Stimulated activated CD4-positive, alpha-beta T cell treated with anti-CD3 and anti-CD28 coated beads, Interleukin-2, amount 100 ng/mL, for 48 hours (primary cell): ENCODE measurements at regions not wholly inside any gene's neighbourhood (a gene's known extent, or its start where the extent isn't known, plus 50 kb on each side); places are given as distances from the start of the nearest gene placed in this dataset.
"Not testable (repeated sequence)": the region's sequence is repeated elsewhere in the genome, so short reads cannot be mapped to it uniquely, and the experiment has no call there.

ENCODE experiments used
- DNase-seq, 2 donors: peaks; one replicate each; pipeline ENCODE4 v3.0.0-alpha.2; 2020

DNA sequence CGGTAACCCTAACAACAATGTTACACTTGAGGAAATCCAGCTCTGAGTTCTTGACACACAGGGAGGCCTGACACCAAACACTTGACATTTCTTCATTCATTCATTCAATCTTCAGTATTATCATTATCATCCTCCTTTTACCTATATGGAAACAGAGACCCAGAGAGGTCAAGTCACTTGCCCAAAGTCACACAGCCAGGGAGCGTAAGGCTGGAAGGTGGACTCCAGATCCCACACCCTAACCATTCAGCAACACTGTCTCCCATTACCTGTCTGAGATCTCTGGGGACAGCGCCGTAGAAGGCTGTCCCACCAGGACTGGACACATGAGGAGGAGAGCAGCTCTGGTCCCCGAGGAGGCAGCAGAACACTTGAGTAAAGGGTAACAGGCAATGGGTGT, 101.4 kb downstream of the SYF2 start:
- no peak for DNase-seq

GRCh38 chr1:25129380-25129779, 102.9 kb downstream of the SYF2 start:
- no peak for DNase-seq

DNA sequence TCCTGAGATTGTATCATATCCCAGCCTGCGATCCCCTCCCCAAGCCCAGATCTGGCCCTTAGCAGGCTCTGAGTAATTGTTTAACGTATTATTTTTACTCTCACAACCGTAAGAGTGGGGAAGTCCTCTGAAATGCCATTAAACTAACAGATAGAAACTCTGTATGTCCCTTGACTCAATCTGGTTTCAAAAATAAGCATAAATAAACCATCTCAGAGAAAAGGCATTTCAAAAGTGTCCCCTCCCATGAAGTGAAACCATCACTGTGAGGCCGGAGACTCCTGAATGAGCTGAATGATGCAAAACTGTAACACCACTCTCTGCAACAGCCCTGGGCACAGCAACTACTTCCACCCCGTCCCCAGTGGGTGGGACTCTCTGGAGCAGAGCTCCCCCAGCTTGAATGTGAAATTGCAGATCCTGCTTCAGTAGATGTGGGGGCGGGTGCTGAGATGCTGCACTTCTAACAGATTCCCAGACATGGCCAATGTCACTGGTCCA, 104.1 kb downstream of the SYF2 start:
- no peak for DNase-seq

DNA sequence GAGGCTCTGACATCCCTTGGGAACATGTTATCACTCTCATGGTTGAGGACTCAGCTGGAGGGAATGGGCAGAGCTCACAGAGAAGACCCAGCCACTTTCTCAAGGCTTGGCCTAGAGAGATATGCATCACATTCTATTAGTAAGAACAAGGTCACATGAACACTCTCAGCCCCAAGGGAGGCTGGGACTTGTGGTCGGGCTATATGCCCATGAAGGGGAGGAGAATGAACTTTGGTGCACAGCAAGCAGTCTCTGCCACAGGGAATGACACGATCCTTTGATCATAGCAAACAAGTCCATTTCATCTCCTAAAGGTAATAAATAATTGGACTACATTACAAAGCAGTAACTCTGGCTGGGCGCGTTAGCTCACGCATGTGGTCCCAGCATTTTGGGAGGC, 105.7 kb downstream of the SYF2 start:
- DNase-seq = no peak

GRCh38 chr1:25123551-25123950, 108.8 kb downstream of the SYF2 start:
- DNase-seq = no peak

- no peak for DNase-seq
These were observed 109.6 kb downstream of the SYF2 start for GRCh38 chr1:25122747-25123146.

GRCh38 chr1:25120281-25120680, 112.0 kb downstream of the SYF2 start:
- no peak for DNase-seq

DNA sequence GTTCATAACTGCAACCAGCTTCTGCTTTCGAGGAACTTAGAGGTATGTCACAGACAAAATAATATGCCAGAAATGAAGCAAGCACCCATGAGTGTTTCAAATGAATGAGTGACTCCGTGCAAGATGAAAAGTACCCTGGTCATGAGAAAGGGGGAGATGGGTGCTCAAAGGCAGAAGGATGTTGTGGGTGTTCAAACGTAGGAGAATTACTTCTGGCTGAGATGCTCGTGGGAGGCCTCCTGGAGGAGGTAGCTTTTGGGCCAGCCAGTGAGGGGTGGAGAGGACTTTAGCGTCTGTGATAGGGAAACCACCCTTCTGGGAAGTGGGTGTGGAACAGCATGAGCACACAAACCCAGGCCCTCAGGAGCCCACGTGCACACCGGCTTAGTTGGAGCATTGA, 113.8 kb downstream of the SYF2 start:
- peak in 1 of 2 donors; percentile 34 for DNase-seq

- peak in 1 of 2 donors; percentile 24 for DNase-seq
These were observed 115.0 kb downstream of the SYF2 start for GRCh38 chr1:25117233-25117823.

DNA sequence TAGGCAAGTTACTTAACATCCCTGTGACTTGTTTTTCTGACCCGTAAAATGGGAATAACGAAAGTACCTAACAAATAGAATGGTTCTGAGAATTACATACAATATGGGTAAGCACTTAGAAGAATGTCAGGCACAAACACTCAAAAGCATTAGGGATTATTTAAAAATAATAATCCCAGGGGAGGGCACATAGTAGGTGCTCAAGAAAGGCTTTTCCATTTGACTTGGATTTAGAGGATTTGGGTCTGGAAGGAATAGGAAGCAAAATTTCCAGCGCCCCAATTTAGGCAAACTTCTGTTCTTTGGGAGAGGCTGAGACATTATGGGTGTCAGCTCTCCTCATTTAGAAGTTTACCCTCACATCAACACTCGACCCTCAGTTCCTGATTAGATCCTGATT, 115.5 kb downstream of the SYF2 start:
- DNase-seq = no peak

DNA sequence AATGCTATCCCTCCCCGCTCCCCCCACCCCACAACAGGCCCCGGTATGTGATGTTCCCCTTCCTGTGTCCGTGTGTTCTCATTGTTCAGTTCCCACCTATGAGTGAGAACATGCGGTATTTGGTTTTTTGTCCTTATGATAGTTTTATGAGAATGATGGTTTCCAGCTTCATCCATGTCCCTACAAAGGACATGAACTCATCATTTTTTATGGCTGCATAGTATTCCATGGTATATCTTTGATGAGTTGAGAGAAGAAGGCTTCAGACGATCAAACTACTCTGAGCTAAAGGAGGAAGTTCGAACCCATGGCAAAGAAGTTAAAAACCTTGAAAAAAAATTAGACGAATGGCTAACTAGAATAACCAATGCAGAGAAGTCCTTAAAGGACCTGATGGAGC, 116.2 kb downstream of the SYF2 start:
- not testable (repeated sequence) for DNase-seq

GRCh38 chr1:25113731-25114130, 118.6 kb downstream of the SYF2 start:
- DNase-seq = no peak

DNA sequence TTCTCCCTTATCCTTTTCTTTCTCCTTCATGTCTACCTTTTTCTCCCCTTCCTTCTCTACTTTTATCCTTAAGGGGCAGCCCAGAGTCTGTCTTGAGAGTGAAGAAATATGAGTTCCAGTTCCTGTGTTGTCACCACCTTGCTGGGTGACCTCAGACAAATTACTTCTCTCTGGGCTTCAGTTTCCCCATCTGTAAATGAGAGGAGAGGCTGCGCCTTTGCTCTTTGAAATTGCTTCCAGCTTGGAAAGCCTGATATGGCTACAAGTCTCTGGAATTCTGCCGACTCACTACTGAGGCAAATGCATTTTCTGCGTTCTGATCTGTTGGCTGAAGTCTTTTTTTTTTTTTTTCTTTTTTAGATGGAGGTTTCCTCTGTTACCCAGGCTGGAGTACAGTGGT, 119.2 kb downstream of the SYF2 start:
- DNase-seq = no peak

DNA sequence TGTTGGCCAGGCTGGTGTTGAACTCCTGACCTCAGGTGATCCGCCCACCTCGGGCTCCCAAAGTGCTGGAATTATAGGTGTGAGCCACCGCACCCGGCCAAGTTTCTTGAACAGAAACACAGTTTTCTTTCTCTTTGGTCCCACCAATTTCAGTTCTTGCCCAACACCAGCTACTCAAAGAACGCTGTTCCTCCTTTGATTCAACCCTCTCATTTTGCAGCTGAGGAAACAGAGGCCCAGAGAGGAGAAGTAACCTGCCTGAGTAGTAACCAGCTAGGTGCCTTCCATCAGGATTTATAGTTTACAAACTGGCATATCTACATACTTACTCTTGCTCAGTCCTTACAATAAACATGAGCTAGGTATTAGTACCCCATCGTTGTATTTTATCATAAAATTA, 119.9 kb downstream of the SYF2 start:
- DNase-seq = no peak

GRCh38 chr1:25111706-25112105, 120.6 kb downstream of the SYF2 start:
- DNase-seq = no peak

- no peak for DNase-seq
These were observed 121.8 kb downstream of the SYF2 start for GRCh38 chr1:25110485-25110884.

- DNase-seq = no peak
These were observed 122.3 kb downstream of the SYF2 start for GRCh38 chr1:25110036-25110435.

DNA sequence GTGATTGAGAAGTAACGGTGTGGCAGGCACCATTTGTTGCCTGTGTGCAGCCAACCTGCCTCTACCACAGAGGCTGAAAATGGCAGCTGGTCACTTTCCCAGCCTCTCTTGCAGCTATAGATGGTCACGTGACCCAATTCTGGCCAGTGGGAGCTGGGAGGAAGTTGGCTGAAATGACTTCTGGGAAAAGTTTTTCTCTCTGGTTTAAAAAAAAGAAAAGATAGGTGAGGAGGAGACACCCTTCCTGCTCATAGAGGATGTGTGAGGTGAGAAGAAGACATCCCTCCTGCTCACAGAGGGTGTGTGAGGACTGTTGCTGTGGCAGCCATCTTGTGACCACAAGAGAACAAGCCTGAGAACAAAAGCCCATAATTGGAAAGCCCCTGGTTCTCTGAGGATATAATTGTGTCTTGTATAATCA, 122.8 kb downstream of the SYF2 start:
- no peak for DNase-seq

DNA sequence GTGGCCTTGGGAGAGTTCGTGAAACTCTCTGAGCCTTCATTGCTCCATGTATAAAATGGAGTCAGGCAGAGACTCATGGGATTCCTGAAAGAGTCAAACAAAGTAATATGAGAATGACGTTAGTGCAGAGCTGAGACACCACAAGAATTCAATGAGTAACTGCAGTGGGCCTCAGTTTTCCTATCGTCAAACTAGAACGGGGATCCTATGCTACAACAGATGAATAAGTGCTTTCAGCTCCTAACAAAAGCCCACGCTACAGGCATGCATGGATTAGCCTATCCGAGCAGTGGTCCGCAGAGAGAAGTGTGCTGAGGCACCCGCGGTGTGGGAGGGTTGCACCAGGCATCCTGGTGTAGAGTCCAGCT, 124.7 kb downstream of the SYF2 start:
- DNase-seq = no peak

DNA sequence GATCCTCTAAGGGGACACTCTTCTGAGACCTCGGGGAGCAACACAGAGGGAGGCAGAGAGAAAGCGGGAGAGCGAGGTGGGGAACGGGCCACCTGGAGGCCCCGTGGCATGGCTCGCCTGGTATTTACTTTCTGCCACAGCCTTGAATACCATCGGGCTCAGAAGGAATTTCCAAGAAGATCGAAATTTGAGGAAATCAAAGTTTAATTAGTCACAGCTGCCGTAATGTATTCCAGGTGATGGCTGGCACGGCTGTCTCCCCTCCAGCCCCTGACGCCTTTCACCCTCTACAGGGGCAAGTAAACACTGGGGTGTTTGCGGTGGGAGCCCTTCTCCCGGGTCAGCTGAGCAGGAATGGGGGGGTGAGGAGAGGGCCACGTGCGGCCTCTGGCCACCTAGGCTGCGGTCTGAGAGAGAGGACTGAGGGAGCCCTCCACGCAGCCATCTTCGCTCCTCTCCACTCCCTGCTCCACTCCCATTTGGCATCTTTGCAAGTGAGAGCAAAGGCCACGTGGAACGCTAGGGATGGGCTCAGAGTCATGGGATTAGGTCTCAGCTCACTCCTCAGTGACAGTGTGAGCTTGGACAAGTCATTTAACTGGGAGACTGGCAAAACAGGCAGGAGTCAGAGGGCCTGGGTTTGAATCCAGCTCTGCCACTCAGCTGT, 125.2 kb downstream of the SYF2 start:
- DNase-seq = no peak

- DNase-seq = no peak
These were observed 126.0 kb downstream of the SYF2 start for GRCh38 chr1:25106352-25106751.

DNA sequence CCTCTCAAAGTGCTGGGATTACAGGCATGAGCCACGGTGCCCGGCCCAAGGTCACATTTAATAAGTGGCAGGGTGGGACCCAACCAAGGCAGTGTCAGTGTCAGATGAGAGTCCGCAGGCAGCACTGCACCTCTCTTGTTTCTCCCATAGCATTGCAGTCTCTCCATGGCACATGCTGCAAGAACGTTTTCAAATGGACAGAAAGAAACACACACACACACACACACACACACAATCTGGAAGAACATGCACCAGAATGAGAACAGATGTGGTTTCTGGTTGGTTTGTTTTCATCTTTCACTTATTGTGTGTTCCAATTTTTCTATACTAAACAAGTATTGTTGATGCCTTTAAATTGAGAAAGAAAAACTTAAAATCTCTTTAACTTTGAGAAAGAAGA, 126.5 kb downstream of the SYF2 start:
- no peak for DNase-seq

DNA sequence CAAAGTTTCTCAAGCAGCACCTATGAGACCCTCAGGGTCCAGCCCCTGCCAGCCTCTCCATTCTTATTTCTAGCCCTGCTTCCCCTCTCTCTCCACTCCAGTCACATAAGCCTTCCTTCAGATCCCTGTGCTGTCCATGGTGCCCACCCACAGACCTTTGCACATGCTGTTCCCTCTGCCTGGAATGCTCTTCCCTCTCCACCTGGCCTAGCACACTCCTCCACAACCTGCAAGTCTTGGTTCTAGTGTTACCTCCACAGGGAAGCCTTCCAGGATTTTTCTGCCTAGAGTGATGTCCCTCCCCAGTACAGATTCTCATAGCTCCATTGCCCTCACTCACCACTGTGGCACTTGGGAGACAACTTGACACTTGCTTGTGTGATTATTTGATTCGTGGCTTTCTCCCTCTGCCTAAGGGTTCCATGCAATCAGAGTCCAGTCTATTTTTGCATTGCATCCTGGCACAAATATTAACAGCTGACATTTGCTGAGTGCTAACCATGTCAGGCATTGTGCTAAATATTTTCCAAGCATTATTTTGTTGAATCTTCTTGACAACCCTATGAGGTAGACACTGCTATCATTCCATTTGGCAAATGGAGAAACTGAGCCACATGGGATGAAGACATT, 127.3 kb downstream of the SYF2 start:
- no peak for DNase-seq

DNA sequence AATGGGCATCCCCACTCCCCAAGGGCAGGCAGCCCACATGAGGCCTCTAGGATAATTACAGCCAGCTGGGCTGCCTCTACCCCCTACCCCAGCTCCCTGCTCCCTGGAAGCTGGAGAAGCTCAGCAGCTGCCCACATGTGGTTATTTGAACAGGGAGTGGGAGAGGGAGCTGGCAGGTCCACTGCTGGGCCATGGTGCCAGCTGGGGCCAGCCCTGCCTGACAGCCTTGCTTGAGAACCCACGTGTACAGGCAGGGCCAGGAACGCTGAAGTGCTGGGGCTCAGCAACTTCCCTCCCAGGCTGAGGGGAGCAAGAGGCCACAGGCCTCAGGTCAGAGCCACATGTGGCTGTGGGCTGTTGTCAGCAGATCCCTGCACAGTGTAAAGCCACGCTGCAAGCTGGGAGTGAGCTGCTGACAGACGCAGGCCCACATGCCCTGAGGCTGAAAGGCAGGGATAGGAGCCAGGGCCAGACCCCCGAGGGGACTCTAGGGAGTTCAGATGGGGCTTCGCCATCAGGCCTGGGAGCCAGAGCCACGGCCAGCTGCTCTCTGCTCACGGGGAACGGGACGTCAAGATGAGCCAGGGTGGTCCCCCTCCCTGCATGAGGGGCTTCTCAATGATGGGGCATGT, 129.0 kb downstream of the SYF2 start:
- DNase-seq = no peak
